ENCODE measurements at regions not wholly inside any gene's neighbourhood (a gene's known extent, or its start where the extent isn't known, plus 50 kb on each side); places are given as distances from the start of the nearest gene placed in this dataset.
"Not testable (repeated sequence)": the region's sequence is repeated elsewhere in the genome, so short reads cannot be mapped to it uniquely, and the experiment has no call there.

GRCh38 chr7:37552030-37552429 lies 103.4 kb upstream of the ELMO1 start:
- no peak overlapping the region for H3K4me3 ChIP-seq (ENCODE audit: low read depth, low read length)
- DNase-seq (ENCODE audit: low read depth), result no peak
- TF ChIP-seq, protein P1, sequence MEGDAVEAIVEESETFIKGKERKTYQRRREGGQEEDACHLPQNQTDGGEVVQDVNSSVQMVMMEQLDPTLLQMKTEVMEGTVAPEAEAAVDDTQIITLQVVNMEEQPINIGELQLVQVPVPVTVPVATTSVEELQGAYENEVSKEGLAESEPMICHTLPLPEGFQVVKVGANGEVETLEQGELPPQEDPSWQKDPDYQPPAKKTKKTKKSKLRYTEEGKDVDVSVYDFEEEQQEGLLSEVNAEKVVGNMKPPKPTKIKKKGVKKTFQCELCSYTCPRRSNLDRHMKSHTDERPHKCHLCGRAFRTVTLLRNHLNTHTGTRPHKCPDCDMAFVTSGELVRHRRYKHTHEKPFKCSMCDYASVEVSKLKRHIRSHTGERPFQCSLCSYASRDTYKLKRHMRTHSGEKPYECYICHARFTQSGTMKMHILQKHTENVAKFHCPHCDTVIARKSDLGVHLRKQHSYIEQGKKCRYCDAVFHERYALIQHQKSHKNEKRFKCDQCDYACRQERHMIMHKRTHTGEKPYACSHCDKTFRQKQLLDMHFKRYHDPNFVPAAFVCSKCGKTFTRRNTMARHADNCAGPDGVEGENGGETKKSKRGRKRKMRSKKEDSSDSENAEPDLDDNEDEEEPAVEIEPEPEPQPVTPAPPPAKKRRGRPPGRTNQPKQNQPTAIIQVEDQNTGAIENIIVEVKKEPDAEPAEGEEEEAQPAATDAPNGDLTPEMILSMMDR (IDR thresholded peaks at IDR 0.05; ENCODE audit: control insufficient read depth, extremely low read depth, insufficient read depth), result no peak

- H3K4me3 ChIP-seq (ENCODE audit: low read depth, low read length); DNase-seq (ENCODE audit: low read depth): not testable (repeated sequence)
Measured at GRCh38 chr7:37552439-37552838, 103.8 kb upstream of the ELMO1 start.

DNA sequence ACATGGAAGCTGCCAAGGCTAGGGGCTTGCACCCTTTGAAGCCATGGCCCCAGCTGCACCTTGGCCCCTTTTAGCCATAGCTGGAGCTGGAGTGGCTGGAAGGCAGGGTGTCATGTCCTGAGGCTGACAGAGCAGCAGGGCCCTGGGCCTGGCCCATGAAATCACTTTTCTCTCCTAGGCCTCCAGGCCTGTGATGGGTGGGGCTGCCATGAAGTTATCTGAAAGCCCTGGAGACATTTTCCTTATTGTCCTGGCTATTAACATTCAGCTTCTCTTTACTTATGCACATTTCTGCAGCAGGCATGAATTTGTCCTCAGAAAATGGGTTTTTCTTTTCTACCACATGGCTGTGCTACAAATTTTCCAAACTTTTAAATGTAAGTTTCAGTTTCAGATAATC lies 106.9 kb upstream of the ELMO1 start:
- TF ChIP-seq, protein P1 (IDR thresholded peaks at IDR 0.05; ENCODE audit: control insufficient read depth, extremely low read depth, insufficient read depth), result no peak
- no peak for DNase-seq (ENCODE audit: low read depth)
- H3K4me3 ChIP-seq (ENCODE audit: low read depth, low read length), result no peak overlapping the region

GRCh38 chr7:37557571-37558209 lies 109.0 kb upstream of the ELMO1 start:
- DNase-seq (ENCODE audit: low read depth), result no peak
- H3K4me3 ChIP-seq (ENCODE audit: low read depth, low read length), result no peak overlapping the region
- TF ChIP-seq, protein P1 (IDR thresholded peaks at IDR 0.05; ENCODE audit: control insufficient read depth, extremely low read depth, insufficient read depth), result no peak

DNA sequence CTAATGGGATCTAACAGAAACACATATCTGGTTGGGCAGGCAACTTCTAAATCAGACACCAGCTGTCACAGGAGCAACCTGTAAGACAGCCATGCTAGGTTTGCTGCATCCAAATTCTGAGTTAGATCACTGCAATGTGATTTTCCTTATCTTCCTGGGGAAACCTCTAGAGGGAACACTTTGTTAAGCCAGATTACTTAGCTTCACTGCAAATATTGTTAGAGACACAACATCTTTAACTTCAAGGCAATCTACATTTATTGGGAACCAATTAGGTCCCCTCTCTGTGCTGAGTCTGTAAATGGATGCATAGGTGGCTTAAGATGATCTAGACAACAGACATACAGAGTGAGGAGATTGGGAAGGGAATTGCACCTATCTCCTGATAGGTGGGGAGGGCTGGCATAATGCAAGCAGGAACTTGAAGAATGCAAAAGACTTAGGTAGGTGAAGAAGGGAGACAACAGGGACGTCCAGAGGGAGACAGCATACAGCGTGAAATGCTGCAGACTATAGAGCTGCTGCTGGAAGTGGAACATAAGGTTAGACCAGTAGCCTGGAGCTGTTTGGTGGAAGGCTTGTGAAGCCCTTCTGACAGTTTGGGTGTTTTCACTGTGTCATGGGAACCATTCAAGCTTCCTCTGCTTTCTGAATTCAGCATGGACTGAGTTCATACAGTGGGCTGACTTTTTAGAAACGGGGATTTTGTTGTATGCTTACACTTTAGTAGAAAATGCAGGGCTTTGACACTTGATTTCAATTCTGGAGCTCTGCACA lies 109.8 kb upstream of the ELMO1 start:
- H3K4me3 ChIP-seq (ENCODE audit: low read depth, low read length), result no peak overlapping the region

GRCh38 chr7:37570145-37570544 lies 113.4 kb upstream of the GPR141 start:
- DNase-seq (ENCODE audit: low read depth), result no peak
- TF ChIP-seq, protein P1 (IDR thresholded peaks at IDR 0.05; ENCODE audit: control insufficient read depth, extremely low read depth, insufficient read depth), result no peak
- no peak overlapping the region for H3K4me3 ChIP-seq (ENCODE audit: low read depth, low read length)

More for the DNA sequence above, 109.8 kb upstream of the ELMO1 start:
- TF ChIP-seq, protein P1 (IDR thresholded peaks at IDR 0.05; ENCODE audit: control insufficient read depth, extremely low read depth, insufficient read depth), result no peak
- DNase-seq (ENCODE audit: low read depth), result no peak

- DNase-seq (ENCODE audit: low read depth), result no peak
- H3K4me3 ChIP-seq (ENCODE audit: low read depth, low read length), result no peak overlapping the region
- TF ChIP-seq, protein P1 (IDR thresholded peaks at IDR 0.05; ENCODE audit: control insufficient read depth, extremely low read depth, insufficient read depth), result no peak
Measured at GRCh38 chr7:37571806-37572205, 111.8 kb upstream of the GPR141 start.
